Cardiac muscle cell (in vitro differentiated cells and primary cell): ENCODE measurements at regions not wholly inside any gene's neighbourhood (a gene's known extent, or its start where the extent isn't known, plus 50 kb on each side); places are given as distances from the start of the nearest gene placed in this dataset.

Source experiments
- DNase-seq, 2 donors: peaks; one replicate each; pipeline versions ENCODE4 v3.0.0 to v3.0.0-alpha.2; 2010 to 2017; ENCODE audit warnings: low read depth in 1 of 2, low spot score in 1 of 2
- H3K27ac ChIP-seq: fragments of 200-600 bp; sonication (generic); 2 replicates; pipeline ENCODE4 v1.5.1; 2016
- H3K27me3 ChIP-seq: fragments of 200-600 bp; sonication (generic); 2 replicates; pipeline ENCODE4 v1.6.0; 2016; ENCODE audit warnings: control low read depth
- H3K36me3 ChIP-seq: fragments of 200-600 bp; sonication (generic); 2 replicates; pipeline ENCODE4 v1.5.1; 2016; ENCODE audit warnings: control low read depth
- H3K4me1 ChIP-seq: fragments of 200-600 bp; sonication (generic); 2 replicates; pipeline ENCODE4 v1.8.1; 2017; ENCODE audit warnings: low read depth, mild to moderate bottlenecking, mixed run types
- H3K4me3 ChIP-seq: fragments of 200-600 bp; sonication (generic); 2 replicates; pipeline ENCODE4 v1.5.1; 2016; ENCODE audit warnings: mild to moderate bottlenecking
- H3K9me3 ChIP-seq: fragments of 200-600 bp; sonication (generic); 2 replicates; pipeline ENCODE4 v1.5.1; 2017; ENCODE audit warnings: low read depth, mild to moderate bottlenecking, control low read depth
- CTCF ChIP-seq: IDR thresholded peaks from 2 replicates; pipeline ENCODE4 v1.5.1; 2012; ENCODE audit warnings: low read depth, mild to moderate bottlenecking, low read length

DNA sequence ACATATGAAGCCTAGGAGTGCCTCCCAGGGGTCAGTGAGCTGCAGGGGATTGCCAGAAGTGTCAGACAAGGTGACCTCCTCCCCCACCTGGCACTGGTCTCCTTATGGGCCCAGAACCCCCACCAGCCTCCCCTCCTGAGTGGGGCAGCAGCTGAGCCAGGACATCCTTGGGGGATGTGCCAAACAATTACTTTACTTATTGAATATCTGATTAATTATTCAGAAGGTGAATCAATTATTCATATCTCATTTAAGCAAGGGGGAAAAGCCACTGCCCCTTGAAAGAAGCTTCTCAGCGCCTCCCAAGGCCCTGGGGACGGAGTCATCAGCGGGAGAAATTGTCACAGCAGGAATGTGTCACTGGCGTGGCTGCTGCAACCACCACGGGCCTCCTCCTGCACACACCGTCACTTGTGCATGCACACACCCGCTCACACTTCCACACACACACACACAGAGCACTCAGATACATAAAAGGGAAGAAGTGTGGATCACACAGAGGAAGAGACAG, 123.4 kb upstream of the MAFB start:
- TF ChIP-seq CTCF: no peak
- no peak for DNase-seq
- peaks cover 4% of the 10 kb centered on the region for H3K4me1 ChIP-seq
- no peaks in the 10 kb centered on the region for H3K27me3 ChIP-seq
- no peak overlapping the region for H3K27ac ChIP-seq
- H3K4me3 ChIP-seq: no peak overlapping the region
- no peaks in the 10 kb centered on the region for H3K36me3 ChIP-seq
- H3K9me3 ChIP-seq: no peaks in the 10 kb centered on the region

GRCh38 chr20:40813029-40813431, 124.0 kb upstream of the MAFB start:
- no peak for DNase-seq
- Histone ChIP-seq H3K27ac (no peak overlapping the region), H3K9me3 (no peaks in the 10 kb centered on the region), H3K36me3 (no peaks in the 10 kb centered on the region), H3K4me1 (no peaks in the 10 kb centered on the region), H3K27me3 (no peaks in the 10 kb centered on the region), H3K4me3 (no peak overlapping the region)
- TF ChIP-seq CTCF: no peak

DNA sequence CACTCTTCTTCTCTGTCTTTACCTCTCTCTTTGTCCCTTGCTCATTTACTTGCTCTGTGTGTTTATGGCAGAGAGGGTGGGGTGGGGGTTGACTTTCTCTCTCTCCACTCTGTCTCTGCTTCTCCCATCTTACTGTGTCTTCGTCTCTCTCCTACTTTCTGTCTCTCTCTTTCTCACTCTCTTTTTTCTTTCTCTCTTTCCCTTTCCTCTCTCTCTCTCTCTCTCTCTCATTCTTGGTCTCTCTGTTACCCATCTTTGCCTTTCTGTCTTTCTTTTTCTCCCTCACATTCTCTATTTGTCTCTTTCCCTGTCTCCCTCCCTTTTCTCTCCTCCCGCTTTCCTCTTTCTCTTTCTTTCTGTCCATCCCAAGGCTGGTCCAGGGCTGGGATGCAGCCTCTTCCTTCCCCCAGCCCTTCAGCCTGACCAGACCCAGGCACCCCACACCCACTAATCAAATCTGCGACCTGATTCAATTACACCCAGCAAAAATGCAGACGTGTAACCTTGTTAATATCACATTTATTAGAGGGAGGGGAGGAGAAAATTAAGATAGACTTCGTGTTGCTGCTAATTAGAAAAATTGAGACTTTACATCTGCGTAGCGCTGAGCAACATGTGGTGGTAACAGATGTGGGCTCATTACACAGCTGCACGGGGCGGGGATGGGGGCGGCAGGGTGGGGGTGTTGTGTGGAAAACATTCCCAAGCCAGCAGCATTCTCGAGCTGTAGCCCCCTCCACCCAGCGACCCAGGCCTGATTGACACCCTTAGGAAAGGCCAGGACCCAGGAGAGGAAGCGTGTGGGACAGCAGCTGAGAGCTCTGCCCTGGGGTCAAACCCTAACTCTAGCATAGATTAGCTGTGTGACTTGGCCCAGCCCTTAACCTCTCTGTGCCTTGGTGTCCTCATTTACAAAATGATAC, 124.9 kb upstream of the MAFB start:
- Histone ChIP-seq H3K4me3 (no peak overlapping the region), H3K4me1 (no peaks in the 10 kb centered on the region), H3K27me3 (no peaks in the 10 kb centered on the region), H3K27ac (no peak overlapping the region), H3K36me3 (no peaks in the 10 kb centered on the region), H3K9me3 (no peaks in the 10 kb centered on the region)
- no peak for DNase-seq
- no peak for TF ChIP-seq CTCF

- Histone ChIP-seq H3K27ac (no peak overlapping the region), H3K27me3 (no peaks in the 10 kb centered on the region), H3K9me3 (no peaks in the 10 kb centered on the region), H3K4me3 (no peak overlapping the region), H3K36me3 (no peaks in the 10 kb centered on the region), H3K4me1 (no peaks in the 10 kb centered on the region)
- no peak for DNase-seq
- no peak for TF ChIP-seq CTCF
Measured at GRCh38 chr20:40814631-40814960, 125.6 kb upstream of the MAFB start.

GRCh38 chr20:40815156-40816038, 126.4 kb upstream of the MAFB start:
- H3K9me3 ChIP-seq: no peaks in the 10 kb centered on the region
- TF ChIP-seq CTCF: no peak
- H3K4me3 ChIP-seq: no peak overlapping the region
- H3K36me3 ChIP-seq: no peaks in the 10 kb centered on the region
- H3K27ac ChIP-seq: no peak overlapping the region
- H3K27me3 ChIP-seq: no peaks in the 10 kb centered on the region
- DNase-seq: no peak
- H3K4me1 ChIP-seq: no peaks in the 10 kb centered on the region
